Gastrocnemius medialis (tissue), 4 donors: ENCODE measurements at regions not wholly inside any gene's neighbourhood (a gene's known extent, or its start where the extent isn't known, plus 50 kb on each side); places are given as distances from the start of the nearest gene placed in this dataset.

ENCODE experiments used
- ATAC-seq, 2 donors: fragments of 150-250 bp; one replicate each; pipeline ENCODE4 v1.9.1; 2016
- DNase-seq, 2 donors: peaks; one replicate each; pipeline ENCODE4 v3.0.0-alpha.2; 2019
- H3K27ac ChIP-seq, 4 donors: fragments of 200-600 bp; sonication (generic); 1 replicate in 1 of 4; 2 replicates in 3 of 4; pipeline ENCODE4 v1.5.1; 2016 to 2018; ENCODE audit warnings: mild to moderate bottlenecking in 2 of 4, moderate library complexity in 1 of 4
- H3K27me3 ChIP-seq, 3 donors: fragments of 200-600 bp; sonication (generic) in 2 of 3; 1 replicate in 1 of 3; 2 replicates in 2 of 3; pipeline versions ENCODE4 v1.5.1 to v1.6.0; 2016 to 2019; ENCODE audit warnings: mild to moderate bottlenecking in 1 of 3, moderate library complexity in 1 of 3
- H3K36me3 ChIP-seq, 2 donors: fragments of 200-600 bp; sonication (generic) in 1 of 2; one replicate each; pipeline ENCODE4 v1.5.1; 2017 to 2018
- H3K4me1 ChIP-seq, 2 donors: fragments of 200-600 bp; sonication (generic) in 1 of 2; one replicate each; pipeline ENCODE4 v1.5.1; 2016 to 2017; ENCODE audit warnings: mild to moderate bottlenecking in 2 of 2
- H3K4me3 ChIP-seq, 4 donors: fragments of 200-600 bp; sonication (generic) in 3 of 4; 1 replicate in 1 of 4; 2 replicates in 3 of 4; pipeline ENCODE4 v1.5.1; 2016 to 2019; ENCODE audit warnings: mild to moderate bottlenecking in 2 of 4
- H3K9me3 ChIP-seq, 3 donors: fragments of 200-600 bp; sonication (generic) in 2 of 3; 1 replicate in 1 of 3; 2 replicates in 2 of 3; pipeline ENCODE4 v1.5.1; 2016 to 2019
- CTCF ChIP-seq, 5 experiments: fragments of 450-650 bp in 3 of 5; fragments of 200-600 bp in 2 of 5; sonication (generic) in 2 of 5; IDR thresholded peaks in 4 of 5; conservative IDR thresholded peaks in 1 of 5; 1 replicate in 4 of 5; 2 replicates in 1 of 5; pipeline ENCODE4 v1.5.1; 2016 to 2019; ENCODE audit warnings: antibody characterized with exemption in 5 of 5, mild to moderate bottlenecking in 3 of 5, moderate library complexity in 3 of 5
- POLR2A ChIP-seq, 2 donors: fragments of 450-650 bp; IDR thresholded peaks; one replicate each; pipeline ENCODE4 v1.6.1; 2017; ENCODE audit warnings: antibody characterized with exemption in 2 of 2, mild to moderate bottlenecking in 2 of 2, moderate library complexity in 2 of 2
- in situ Hi-C, 4 donors: fragments of 200-750 bp; cut with MboI; loops; one replicate each; pipeline versions ENCODE4 v1.15.0 to v1.8.0; 2017; ENCODE audit warnings: low sequenced_read_pairs in 4 of 4
- intact Hi-C: fragments of 100-400 bp; cut with DNase I; formaldehyde crosslinking; loops from one replicate; pipeline ENCODE4 v1.15.1; 2023; ENCODE audit warnings: low total_unique reads

GRCh38 chr10:56831681-56832080 is 470.6 kb upstream of the ZWINT start:
- in situ Hi-C loops = no loop called here
- Histone ChIP-seq H3K36me3 (no peaks in the 10 kb centered on the region), H3K27me3 (no peaks in the 10 kb centered on the region), H3K27ac (no peak overlapping the region), H3K4me1 (no peaks in the 10 kb centered on the region), H3K9me3 (no peaks in the 10 kb centered on the region), H3K4me3 (no peak overlapping the region)
- no peak for TF ChIP-seq CTCF (IDR thresholded peaks at IDR 0.05 in 4 of 5, conservative IDR thresholded peaks at IDR 0.05 in 1 of 5)
- no peak for TF ChIP-seq POLR2A (IDR thresholded peaks at IDR 0.05)
- no peak for ATAC-seq
- intact Hi-C loops = no loop called here
- no peak for DNase-seq

- ATAC-seq (no peak), DNase-seq (no peak)
- Histone ChIP-seq H3K4me1 (no peaks in the 10 kb centered on the region), H3K36me3 (no peaks in the 10 kb centered on the region), H3K9me3 (no peaks in the 10 kb centered on the region), H3K27me3 (no peaks in the 10 kb centered on the region), H3K4me3 (no peak overlapping the region), H3K27ac (no peak overlapping the region)
- TF ChIP-seq POLR2A (IDR thresholded peaks at IDR 0.05) (no peak), CTCF (IDR thresholded peaks at IDR 0.05 in 4 of 5, conservative IDR thresholded peaks at IDR 0.05 in 1 of 5) (no peak)
- in situ Hi-C loops (no loop called here), intact Hi-C loops (no loop called here)
Measured at GRCh38 chr10:56823849-56824248, 462.8 kb upstream of the ZWINT start.

GRCh38 chr10:56805022-56805421 is 444.0 kb upstream of the ZWINT start:
- Histone ChIP-seq H3K9me3 (no peaks in the 10 kb centered on the region), H3K27ac (no peak overlapping the region), H3K4me3 (no peak overlapping the region), H3K27me3 (no peaks in the 10 kb centered on the region), H3K36me3 (no peaks in the 10 kb centered on the region), H3K4me1 (no peaks in the 10 kb centered on the region)
- intact Hi-C loops (no loop called here), in situ Hi-C loops (no loop called here)
- DNase-seq (no peak), ATAC-seq (no peak)
- TF ChIP-seq CTCF (IDR thresholded peaks at IDR 0.05 in 4 of 5, conservative IDR thresholded peaks at IDR 0.05 in 1 of 5) (no peak), POLR2A (IDR thresholded peaks at IDR 0.05) (no peak)

GRCh38 chr10:56785292-56785691 is 424.2 kb upstream of the ZWINT start:
- H3K27me3 ChIP-seq = no peaks in the 10 kb centered on the region
- in situ Hi-C loops = no loop called here
- TF ChIP-seq CTCF (IDR thresholded peaks at IDR 0.05 in 4 of 5, conservative IDR thresholded peaks at IDR 0.05 in 1 of 5) (no peak), POLR2A (IDR thresholded peaks at IDR 0.05) (no peak)
- no peaks in the 10 kb centered on the region for H3K36me3 ChIP-seq
- no peak for DNase-seq
- H3K4me1 ChIP-seq = no peaks in the 10 kb centered on the region
- intact Hi-C loops = no loop called here
- ATAC-seq = no peak
- no peak overlapping the region for H3K27ac ChIP-seq
- no peak overlapping the region for H3K4me3 ChIP-seq
- H3K9me3 ChIP-seq = no peaks in the 10 kb centered on the region

GRCh38 chr10:56782503-56782902 is 421.4 kb upstream of the ZWINT start:
- DNase-seq (no peak), ATAC-seq (no peak)
- in situ Hi-C loops (no loop called here), intact Hi-C loops (no loop called here)
- Histone ChIP-seq H3K4me3 (no peak overlapping the region), H3K4me1 (no peaks in the 10 kb centered on the region), H3K27me3 (no peaks in the 10 kb centered on the region), H3K9me3 (no peaks in the 10 kb centered on the region), H3K36me3 (no peaks in the 10 kb centered on the region), H3K27ac (no peak overlapping the region)
- TF ChIP-seq POLR2A (IDR thresholded peaks at IDR 0.05) = no peak
